ENCODE measurements at regions not wholly inside any gene's neighbourhood (a gene's known extent, or its start where the extent isn't known, plus 50 kb on each side); places are given as distances from the start of the nearest gene placed in this dataset.

GRCh38 chr20:60363698-60364097, 405.5 kb downstream of the CDH26 start:
- Histone ChIP-seq H2AFZ (ENCODE audit: low read length) (no peak overlapping the region), H3K36me3 (ENCODE audit: insufficient read depth, low read length) (no peaks in the 10 kb centered on the region), H3K27ac (ENCODE audit: low read depth, low read length, poor library complexity, severe bottlenecking) (no peak overlapping the region), H3K4me1 (ENCODE audit: insufficient read depth, low read length, poor library complexity, severe bottlenecking) (peaks cover 6% of the 10 kb centered on the region), H3K9me2 (ENCODE audit: insufficient read depth, low read length) (no peaks in the 10 kb centered on the region), H3K4me3 (ENCODE audit: low read depth, low read length, poor library complexity, severe bottlenecking) (no peak overlapping the region), H4K20me1 (ENCODE audit: insufficient read depth, low read length) (no peaks in the 10 kb centered on the region), H3K9me3 (ENCODE audit: low read length) (no peaks in the 10 kb centered on the region), H3K4me2 (ENCODE audit: low read length) (no peak overlapping the region), H3K79me2 (ENCODE audit: insufficient read depth, low read depth, low read length) (no peaks in the 10 kb centered on the region)
- BruUV-seq (replicated peaks) = no TSS peak
- ChIA-PET CTCF (ENCODE audit: unreplicated experiment) (no interaction called here), POLR2A (no interaction called here)
- intact Hi-C loops (cut with micrococcal nuclease; ENCODE audit: unreplicated experiment) = no loop called here
- DNase-seq (ENCODE audit: low spot score) = no peak
- TF ChIP-seq EZH2phosphoT487 (IDR thresholded peaks at IDR 0.05; ENCODE audit: borderline replicate concordance, low read depth, low read length) = no peak
- TF ChIP-seq CTCF (conservative IDR thresholded peaks at IDR 0.05; ENCODE audit: low read length) = no peak

GRCh38 chr20:60365064-60365666, 406.9 kb downstream of the CDH26 start:
- BruUV-seq (replicated peaks) = no TSS peak
- Histone ChIP-seq H3K9me3 (ENCODE audit: low read length) (no peaks in the 10 kb centered on the region), H3K4me1 (ENCODE audit: insufficient read depth, low read length, poor library complexity, severe bottlenecking) (peaks cover 6% of the 10 kb centered on the region), H4K20me1 (ENCODE audit: insufficient read depth, low read length) (no peaks in the 10 kb centered on the region), H3K36me3 (ENCODE audit: insufficient read depth, low read length) (no peaks in the 10 kb centered on the region), H2AFZ (ENCODE audit: low read length) (no peak overlapping the region), H3K79me2 (ENCODE audit: insufficient read depth, low read depth, low read length) (no peaks in the 10 kb centered on the region), H3K4me2 (ENCODE audit: low read length) (no peak overlapping the region), H3K27ac (ENCODE audit: low read depth, low read length, poor library complexity, severe bottlenecking) (no peak overlapping the region), H3K9me2 (ENCODE audit: insufficient read depth, low read length) (no peaks in the 10 kb centered on the region), H3K4me3 (ENCODE audit: low read depth, low read length, poor library complexity, severe bottlenecking) (no peak overlapping the region)
- ChIA-PET CTCF (ENCODE audit: unreplicated experiment) (no interaction called here), POLR2A (no interaction called here)
- DNase-seq (ENCODE audit: low spot score) = peak; percentile 4
- intact Hi-C loops (cut with micrococcal nuclease; ENCODE audit: unreplicated experiment) = no loop called here
- TF ChIP-seq EZH2phosphoT487 (IDR thresholded peaks at IDR 0.05; ENCODE audit: borderline replicate concordance, low read depth, low read length) = no peak
- 0 out of 2 replicates have a peak, but pooled peaks have one; percentile 27 for TF ChIP-seq CTCF (conservative IDR thresholded peaks at IDR 0.05; ENCODE audit: low read length)

- peaks cover 6% of the 10 kb centered on the region for H3K4me1 ChIP-seq (ENCODE audit: insufficient read depth, low read length, poor library complexity, severe bottlenecking)
- no peak overlapping the region for H2AFZ ChIP-seq (ENCODE audit: low read length)
- no peaks in the 10 kb centered on the region for H3K9me2 ChIP-seq (ENCODE audit: insufficient read depth, low read length)
- DNase-seq (ENCODE audit: low spot score) = no peak
- H3K79me2 ChIP-seq (ENCODE audit: insufficient read depth, low read depth, low read length) = no peaks in the 10 kb centered on the region
- ChIA-PET CTCF (ENCODE audit: unreplicated experiment) (no interaction called here), POLR2A (no interaction called here)
- H3K36me3 ChIP-seq (ENCODE audit: insufficient read depth, low read length) = no peaks in the 10 kb centered on the region
- H3K4me3 ChIP-seq (ENCODE audit: low read depth, low read length, poor library complexity, severe bottlenecking) = no peak overlapping the region
- no TSS peak for BruUV-seq (replicated peaks)
- H4K20me1 ChIP-seq (ENCODE audit: insufficient read depth, low read length) = no peaks in the 10 kb centered on the region
- intact Hi-C loops (cut with micrococcal nuclease; ENCODE audit: unreplicated experiment) = no loop called here
- no peaks in the 10 kb centered on the region for H3K9me3 ChIP-seq (ENCODE audit: low read length)
- TF ChIP-seq EZH2phosphoT487 (IDR thresholded peaks at IDR 0.05; ENCODE audit: borderline replicate concordance, low read depth, low read length) = no peak
- TF ChIP-seq CTCF (conservative IDR thresholded peaks at IDR 0.05; ENCODE audit: low read length) = no peak
- no peak overlapping the region for H3K4me2 ChIP-seq (ENCODE audit: low read length)
- no peak overlapping the region for H3K27ac ChIP-seq (ENCODE audit: low read depth, low read length, poor library complexity, severe bottlenecking)
Observed at GRCh38 chr20:60365882-60366281, 407.7 kb downstream of the CDH26 start.

Data from OCI-LY7 (cell line).